ENCODE measurements at regions not wholly inside any gene's neighbourhood (a gene's known extent, or its start where the extent isn't known, plus 50 kb on each side); places are given as distances from the start of the nearest gene placed in this dataset.

- POLR2A ChIA-PET, result no interaction called here
- DNase-seq, result no peak
- no peak overlapping the region for H3K4me3 Mint-ChIP-seq
- no peaks in the 10 kb centered on the region for H3K9me3 Mint-ChIP-seq
- intact Hi-C loops (cut with micrococcal nuclease), result no loop called here
- H3K27me3 Mint-ChIP-seq, result no peaks in the 10 kb centered on the region
- H3K36me3 Mint-ChIP-seq, result no peaks in the 10 kb centered on the region
- H3K27ac Mint-ChIP-seq, result no peak overlapping the region
- CTCF ChIA-PET, result no interaction called here
- no peaks in the 10 kb centered on the region for H3K4me1 Mint-ChIP-seq (ENCODE audit: low read depth)
Measured at GRCh38 chr2:145601361-145601925, 1081.5 kb upstream of the ZEB2 start.

- intact Hi-C loops (cut with micrococcal nuclease), result no loop called here
- CTCF ChIA-PET, result no interaction called here
- POLR2A ChIA-PET, result no interaction called here
- no peaks in the 10 kb centered on the region for H3K4me1 Mint-ChIP-seq (ENCODE audit: low read depth)
- no peaks in the 10 kb centered on the region for H3K27me3 Mint-ChIP-seq
- no peaks in the 10 kb centered on the region for H3K9me3 Mint-ChIP-seq
- no peak for DNase-seq
- no peak overlapping the region for H3K27ac Mint-ChIP-seq
- H3K36me3 Mint-ChIP-seq, result no peaks in the 10 kb centered on the region
- H3K4me3 Mint-ChIP-seq, result no peak overlapping the region
Measured at GRCh38 chr2:145600811-145601210, 1080.9 kb upstream of the ZEB2 start.

GRCh38 chr2:145599756-145600155, 1079.8 kb upstream of the ZEB2 start:
- intact Hi-C loops (cut with micrococcal nuclease), result no loop called here
- DNase-seq, result no peak
- Mint-ChIP-seq H3K36me3 (no peaks in the 10 kb centered on the region), H3K4me1 (ENCODE audit: low read depth) (no peaks in the 10 kb centered on the region), H3K4me3 (no peak overlapping the region), H3K9me3 (no peaks in the 10 kb centered on the region), H3K27me3 (no peaks in the 10 kb centered on the region), H3K27ac (no peak overlapping the region)
- ChIA-PET CTCF (no interaction called here), POLR2A (no interaction called here)

GRCh38 chr2:145598434-145598833, 1078.5 kb upstream of the ZEB2 start:
- intact Hi-C loops (cut with micrococcal nuclease), result no loop called here
- POLR2A ChIA-PET, result no interaction called here
- Mint-ChIP-seq H3K4me1 (ENCODE audit: low read depth) (no peaks in the 10 kb centered on the region), H3K4me3 (no peak overlapping the region), H3K27ac (no peak overlapping the region), H3K9me3 (no peaks in the 10 kb centered on the region), H3K27me3 (no peaks in the 10 kb centered on the region), H3K36me3 (no peaks in the 10 kb centered on the region)
- CTCF ChIA-PET, result no interaction called here
- no peak for DNase-seq

GRCh38 chr2:145597809-145598208, 1077.9 kb upstream of the ZEB2 start:
- ChIA-PET POLR2A (no interaction called here), CTCF (no interaction called here)
- Mint-ChIP-seq H3K27me3 (no peaks in the 10 kb centered on the region), H3K9me3 (no peaks in the 10 kb centered on the region), H3K36me3 (no peaks in the 10 kb centered on the region), H3K4me1 (ENCODE audit: low read depth) (no peaks in the 10 kb centered on the region), H3K27ac (no peak overlapping the region), H3K4me3 (no peak overlapping the region)
- no peak for DNase-seq
- intact Hi-C loops (cut with micrococcal nuclease), result no loop called here

- CTCF ChIA-PET, result no interaction called here
- no peaks in the 10 kb centered on the region for H3K9me3 Mint-ChIP-seq
- POLR2A ChIA-PET, result no interaction called here
- no peak overlapping the region for H3K4me3 Mint-ChIP-seq
- H3K27me3 Mint-ChIP-seq, result no peaks in the 10 kb centered on the region
- DNase-seq, result no peak
- intact Hi-C loops (cut with micrococcal nuclease), result no loop called here
- H3K36me3 Mint-ChIP-seq, result no peaks in the 10 kb centered on the region
- H3K27ac Mint-ChIP-seq, result no peak overlapping the region
- no peaks in the 10 kb centered on the region for H3K4me1 Mint-ChIP-seq (ENCODE audit: low read depth)
Measured at GRCh38 chr2:145597006-145597405, 1077.1 kb upstream of the ZEB2 start.

- Mint-ChIP-seq H3K9me3 (no peaks in the 10 kb centered on the region), H3K27me3 (no peaks in the 10 kb centered on the region), H3K4me3 (no peak overlapping the region), H3K36me3 (no peaks in the 10 kb centered on the region), H3K4me1 (ENCODE audit: low read depth) (no peaks in the 10 kb centered on the region), H3K27ac (no peak overlapping the region)
- POLR2A ChIA-PET, result no interaction called here
- intact Hi-C loops (cut with micrococcal nuclease), result no loop called here
- CTCF ChIA-PET, result no interaction called here
- no peak for DNase-seq
Measured at GRCh38 chr2:145596416-145596815, 1076.5 kb upstream of the ZEB2 start.

GRCh38 chr2:145595296-145595695, 1075.4 kb upstream of the ZEB2 start:
- ChIA-PET POLR2A (no interaction called here), CTCF (no interaction called here)
- Mint-ChIP-seq H3K4me3 (no peak overlapping the region), H3K4me1 (ENCODE audit: low read depth) (no peaks in the 10 kb centered on the region), H3K27ac (no peak overlapping the region), H3K9me3 (no peaks in the 10 kb centered on the region), H3K36me3 (no peaks in the 10 kb centered on the region), H3K27me3 (no peaks in the 10 kb centered on the region)
- intact Hi-C loops (cut with micrococcal nuclease), result no loop called here
- no peak for DNase-seq

GRCh38 chr2:145593991-145594614, 1074.2 kb upstream of the ZEB2 start:
- H3K4me1 Mint-ChIP-seq (ENCODE audit: low read depth), result no peaks in the 10 kb centered on the region
- ChIA-PET CTCF (no interaction called here), POLR2A (no interaction called here)
- no peaks in the 10 kb centered on the region for H3K27me3 Mint-ChIP-seq
- H3K27ac Mint-ChIP-seq, result no peak overlapping the region
- H3K4me3 Mint-ChIP-seq, result no peak overlapping the region
- no peaks in the 10 kb centered on the region for H3K9me3 Mint-ChIP-seq
- no peaks in the 10 kb centered on the region for H3K36me3 Mint-ChIP-seq
- no peak for DNase-seq
- intact Hi-C loops (cut with micrococcal nuclease), result no loop called here

GRCh38 chr2:145593280-145593679, 1073.4 kb upstream of the ZEB2 start:
- Mint-ChIP-seq H3K27me3 (no peaks in the 10 kb centered on the region), H3K4me1 (ENCODE audit: low read depth) (no peaks in the 10 kb centered on the region), H3K36me3 (no peaks in the 10 kb centered on the region), H3K4me3 (no peak overlapping the region), H3K27ac (no peak overlapping the region), H3K9me3 (no peaks in the 10 kb centered on the region)
- no peak for DNase-seq
- POLR2A ChIA-PET, result no interaction called here
- intact Hi-C loops (cut with micrococcal nuclease), result no loop called here
- CTCF ChIA-PET, result no interaction called here

GRCh38 chr2:145592361-145592760, 1072.4 kb upstream of the ZEB2 start:
- intact Hi-C loops (cut with micrococcal nuclease), result no loop called here
- Mint-ChIP-seq H3K27ac (no peak overlapping the region), H3K27me3 (no peaks in the 10 kb centered on the region), H3K9me3 (no peaks in the 10 kb centered on the region), H3K36me3 (no peaks in the 10 kb centered on the region), H3K4me1 (ENCODE audit: low read depth) (no peaks in the 10 kb centered on the region), H3K4me3 (no peak overlapping the region)
- ChIA-PET POLR2A (no interaction called here), CTCF (no interaction called here)
- no peak for DNase-seq

- H3K27me3 Mint-ChIP-seq, result no peaks in the 10 kb centered on the region
- no peak overlapping the region for H3K4me3 Mint-ChIP-seq
- no peaks in the 10 kb centered on the region for H3K9me3 Mint-ChIP-seq
- ChIA-PET CTCF (no interaction called here), POLR2A (no interaction called here)
- no peaks in the 10 kb centered on the region for H3K36me3 Mint-ChIP-seq
- intact Hi-C loops (cut with micrococcal nuclease), result no loop called here
- no peak for DNase-seq
- no peak overlapping the region for H3K27ac Mint-ChIP-seq
- H3K4me1 Mint-ChIP-seq (ENCODE audit: low read depth), result no peaks in the 10 kb centered on the region
Measured at GRCh38 chr2:145591109-145591809, 1071.3 kb upstream of the ZEB2 start.

GRCh38 chr2:145587922-145588321, 1068.0 kb upstream of the ZEB2 start:
- Mint-ChIP-seq H3K27me3 (no peaks in the 10 kb centered on the region), H3K27ac (no peak overlapping the region), H3K36me3 (no peaks in the 10 kb centered on the region), H3K4me1 (ENCODE audit: low read depth) (no peaks in the 10 kb centered on the region), H3K9me3 (no peaks in the 10 kb centered on the region), H3K4me3 (no peak overlapping the region)
- ChIA-PET CTCF (no interaction called here), POLR2A (no interaction called here)
- intact Hi-C loops (cut with micrococcal nuclease), result no loop called here
- DNase-seq, result no peak
